GF-D8 (cell line): ENCODE measurements at regions not wholly inside any gene's neighbourhood (a gene's known extent, or its start where the extent isn't known, plus 50 kb on each side); places are given as distances from the start of the nearest gene placed in this dataset.
"Not testable (repeated sequence)": the region's sequence is repeated elsewhere in the genome, so short reads cannot be mapped to it uniquely, and the experiment has no call there.

ENCODE experiments used
- DNase-seq: peaks from one replicate; lab custom pipeline; 2025; lab: John Stamatoyannopoulos, UW

DNA sequence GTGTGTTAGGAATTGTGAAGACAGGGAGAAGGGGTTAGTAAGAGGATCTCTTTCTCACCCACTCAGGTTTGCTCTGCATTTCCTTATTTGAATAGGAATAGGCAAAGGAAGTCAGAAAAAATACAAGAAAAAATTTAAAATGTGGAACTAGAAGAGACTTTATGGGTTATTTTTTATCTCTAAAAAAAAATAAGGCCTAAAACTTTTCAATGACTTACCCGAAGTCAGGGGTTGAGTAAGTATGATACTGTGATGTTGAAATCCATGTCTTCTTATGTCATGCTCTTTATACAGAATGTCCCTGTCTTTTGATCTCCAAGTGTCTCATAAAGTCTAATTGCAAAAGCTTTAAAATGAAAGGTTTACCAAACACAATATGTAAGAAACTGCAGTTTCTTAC is 148.3 kb upstream of the PIK3R1 start:
- no peak for DNase-seq

DNA sequence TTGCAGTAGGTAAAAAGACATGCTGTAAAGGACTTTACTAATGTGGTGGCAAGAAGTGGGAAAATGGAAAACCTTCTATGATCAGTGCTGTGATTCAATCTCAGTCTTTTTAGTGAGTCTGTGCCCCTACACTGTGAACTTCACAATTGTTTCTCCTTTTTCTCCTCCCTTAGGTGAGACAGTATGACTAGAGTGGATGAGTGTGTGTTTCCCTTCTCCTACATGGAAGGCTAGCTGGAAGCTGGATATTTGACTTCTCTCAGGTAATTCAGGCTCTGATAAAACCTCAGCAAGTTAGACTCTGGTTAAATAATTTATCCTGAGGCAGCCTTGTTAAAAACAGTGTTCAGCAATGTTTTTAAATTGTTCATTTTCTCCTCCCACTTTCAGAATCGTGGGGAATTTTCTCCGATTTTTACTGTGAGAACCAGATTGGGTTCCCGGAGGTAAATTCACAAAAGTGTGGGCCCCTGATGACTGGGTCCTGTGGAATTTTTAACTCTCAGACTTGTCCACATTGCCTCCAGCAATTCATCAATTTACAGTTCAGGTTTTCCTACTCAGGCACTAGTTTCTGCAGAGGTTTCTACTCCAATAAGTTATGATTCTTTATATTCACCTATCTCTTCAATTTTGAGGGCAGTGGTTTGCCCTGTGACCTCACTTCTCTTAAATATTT is 149.1 kb upstream of the PIK3R1 start:
- no peak for DNase-seq

DNA sequence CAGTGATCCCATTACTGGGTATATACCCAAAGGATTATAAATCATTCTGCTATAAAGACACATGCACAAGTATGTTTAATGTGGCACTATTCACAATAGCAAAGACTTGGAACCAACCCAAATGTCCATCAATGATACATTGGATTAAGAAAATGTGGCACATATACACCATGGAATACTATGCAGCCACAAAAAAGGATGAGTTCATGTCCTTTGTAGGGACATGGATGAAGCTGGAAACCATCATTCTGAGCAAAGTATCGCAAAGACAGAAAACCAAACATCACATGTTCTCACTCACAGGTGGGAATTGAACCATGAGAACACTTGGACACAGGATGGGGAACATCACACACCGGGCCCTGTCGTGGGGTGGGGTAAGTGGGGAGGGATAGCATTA is 150.2 kb upstream of the PIK3R1 start:
- DNase-seq, result not testable (repeated sequence)

DNA sequence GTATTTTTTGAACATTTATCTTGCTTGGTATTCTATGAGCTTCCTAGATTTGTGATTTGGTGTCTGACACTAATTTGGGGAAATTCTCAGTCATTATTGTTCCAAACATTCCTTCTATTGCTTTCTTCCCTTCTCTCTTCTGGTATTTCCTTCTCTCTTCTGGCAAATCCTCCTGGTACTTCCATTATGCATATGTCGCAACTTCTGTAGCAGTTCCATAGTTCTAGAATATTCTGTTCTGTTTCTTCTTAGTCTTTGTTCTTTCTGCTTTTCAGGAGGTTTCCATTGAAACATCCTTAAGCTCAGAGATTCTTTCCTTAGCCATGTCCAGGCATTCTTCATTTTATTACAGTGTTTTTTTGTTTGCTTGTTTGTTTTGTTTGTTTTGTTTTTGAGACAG is 155.2 kb upstream of the PIK3R1 start:
- DNase-seq, result no peak

- DNase-seq, result no peak
Observed at GRCh38 chr5:68057191-68057590, 158.4 kb upstream of the PIK3R1 start.

GRCh38 chr5:68055686-68056085 is 159.9 kb upstream of the PIK3R1 start:
- DNase-seq, result no peak

- no peak for DNase-seq
Observed at GRCh38 chr5:68054638-68055037, 160.9 kb upstream of the PIK3R1 start.

GRCh38 chr5:68053202-68053601 is 162.4 kb upstream of the PIK3R1 start:
- no peak for DNase-seq

DNA sequence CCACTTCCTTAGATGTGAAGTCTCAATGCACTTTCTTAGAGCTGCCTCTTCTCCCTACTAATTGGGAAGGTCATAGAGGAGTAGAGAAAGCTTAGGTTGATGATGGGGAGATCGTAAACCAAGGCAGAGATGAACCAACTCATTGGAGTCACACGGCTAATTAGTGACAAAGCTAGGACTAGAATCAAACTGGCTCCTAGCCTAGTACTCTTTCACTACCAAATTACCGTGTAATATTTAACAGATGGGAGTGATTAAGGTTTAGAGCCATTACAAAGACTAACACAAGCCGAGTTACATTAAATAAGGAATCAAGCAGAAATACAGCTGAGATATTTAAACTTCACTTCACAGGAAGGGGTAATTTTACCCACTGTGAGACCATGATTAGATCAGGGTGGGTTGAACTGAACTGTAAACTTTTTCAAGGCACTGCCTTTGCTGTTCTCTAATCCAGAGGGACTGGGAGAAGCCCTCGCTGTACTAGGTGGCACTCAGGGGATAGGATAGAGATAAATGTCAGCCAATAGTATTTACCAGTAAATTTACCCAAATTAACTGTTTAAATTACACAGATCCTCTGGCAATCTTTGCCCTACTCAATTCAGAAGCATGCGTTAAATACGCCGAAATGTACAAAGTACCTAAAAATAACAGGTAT is 166.4 kb upstream of the PIK3R1 start:
- no peak for DNase-seq

- no peak for DNase-seq
Observed at GRCh38 chr5:68048516-68048915, 167.0 kb upstream of the PIK3R1 start.

DNA sequence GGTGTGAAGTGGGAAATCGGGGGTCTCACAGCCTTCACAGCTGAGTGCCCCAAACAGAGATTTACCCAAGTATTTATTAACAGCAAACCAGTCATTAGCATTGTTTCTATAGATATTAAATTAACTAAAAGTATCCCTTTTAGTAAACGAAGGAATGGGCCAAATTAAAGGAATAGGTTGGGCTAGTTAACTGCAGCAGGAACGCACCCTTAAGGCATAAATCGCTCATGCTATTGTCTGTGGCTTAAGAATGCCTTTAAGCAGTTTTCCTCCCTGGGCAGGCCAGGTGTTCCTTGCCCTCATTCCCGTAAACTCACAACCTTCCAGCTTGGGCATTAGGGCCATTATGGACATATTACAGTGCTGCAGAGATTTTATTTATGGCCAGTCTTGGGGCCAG is 167.5 kb upstream of the PIK3R1 start:
- not testable (repeated sequence) for DNase-seq

DNA sequence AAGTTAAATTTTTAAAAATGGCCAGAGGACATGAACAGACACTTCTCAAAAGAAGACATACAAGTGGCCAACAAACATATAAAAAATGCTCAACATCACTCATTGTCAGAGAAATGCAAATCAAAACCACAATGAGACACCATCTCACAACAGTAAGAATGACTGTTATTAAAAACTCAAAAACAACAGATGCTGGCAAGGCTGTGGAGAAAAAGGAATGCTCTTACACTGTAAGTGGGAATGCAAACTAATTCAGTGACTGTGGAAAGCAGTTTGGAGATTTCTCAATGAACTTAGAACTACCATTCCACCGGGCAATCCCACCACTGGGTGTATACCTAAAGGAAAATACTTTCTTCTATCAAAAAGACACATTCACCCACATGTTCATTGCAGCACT is 168.5 kb upstream of the PIK3R1 start:
- DNase-seq, result no peak

DNA sequence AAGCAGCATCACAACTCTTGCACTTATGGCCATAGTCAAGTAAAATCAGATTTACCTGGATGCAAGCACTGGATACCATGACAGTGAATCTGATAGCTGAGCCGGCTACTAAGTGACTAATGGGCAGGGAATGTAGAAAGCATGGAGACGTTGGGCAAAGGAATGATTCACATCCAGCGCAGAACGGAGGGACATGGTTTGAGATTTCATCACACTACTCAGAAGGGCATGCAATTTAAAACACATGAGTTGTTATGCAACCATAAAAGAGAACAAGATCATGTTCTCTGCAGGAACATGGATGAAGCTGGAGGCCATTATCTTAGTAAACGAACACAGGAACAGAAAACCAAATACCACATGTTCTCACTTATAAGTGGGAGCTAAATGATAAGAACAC is 169.1 kb upstream of the PIK3R1 start:
- no peak for DNase-seq

- no peak for DNase-seq
Observed at GRCh38 chr5:68041293-68041692, 174.3 kb upstream of the PIK3R1 start.

DNA sequence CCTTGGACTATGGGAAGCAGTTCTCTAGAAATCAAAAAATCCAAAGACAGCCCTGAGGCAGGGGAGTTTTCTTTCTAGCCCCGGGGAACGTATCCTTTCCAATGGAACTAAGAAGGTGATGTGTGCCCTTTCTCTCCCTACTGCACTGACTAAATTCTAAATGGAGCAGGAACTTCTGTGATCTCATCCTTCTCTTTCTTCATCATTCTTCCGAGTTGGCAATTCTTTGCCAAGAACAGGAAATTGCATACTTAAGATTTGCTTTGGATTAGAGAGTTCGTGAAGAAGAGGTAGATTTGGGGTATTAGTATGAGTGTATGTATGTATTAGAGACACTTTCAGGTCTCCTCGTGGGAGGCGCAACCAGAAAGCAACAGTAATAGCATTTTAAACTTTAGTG is 178.0 kb upstream of the PIK3R1 start:
- no peak for DNase-seq

- no peak for DNase-seq
Observed at GRCh38 chr5:68033961-68034571, 181.5 kb upstream of the PIK3R1 start.

DNA sequence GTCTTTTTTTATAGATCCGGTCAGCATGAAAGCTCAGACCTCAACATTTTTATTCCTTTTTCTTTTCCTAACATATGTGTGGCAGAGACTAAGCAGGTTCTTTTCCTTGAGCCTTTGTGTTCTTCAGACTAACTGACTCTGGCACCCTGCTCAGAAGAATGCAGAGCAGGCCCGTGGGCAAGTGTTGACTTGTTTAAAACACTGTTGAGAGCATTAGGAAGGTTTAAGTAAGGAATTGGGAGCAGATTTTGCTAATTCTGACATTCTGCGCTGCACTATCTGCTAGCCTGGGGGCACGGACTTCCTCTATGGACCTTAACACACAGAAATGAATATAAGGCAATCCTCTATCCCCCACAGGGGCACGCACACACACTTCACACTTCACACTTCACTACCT is 182.5 kb upstream of the PIK3R1 start:
- DNase-seq, result no peak

DNA sequence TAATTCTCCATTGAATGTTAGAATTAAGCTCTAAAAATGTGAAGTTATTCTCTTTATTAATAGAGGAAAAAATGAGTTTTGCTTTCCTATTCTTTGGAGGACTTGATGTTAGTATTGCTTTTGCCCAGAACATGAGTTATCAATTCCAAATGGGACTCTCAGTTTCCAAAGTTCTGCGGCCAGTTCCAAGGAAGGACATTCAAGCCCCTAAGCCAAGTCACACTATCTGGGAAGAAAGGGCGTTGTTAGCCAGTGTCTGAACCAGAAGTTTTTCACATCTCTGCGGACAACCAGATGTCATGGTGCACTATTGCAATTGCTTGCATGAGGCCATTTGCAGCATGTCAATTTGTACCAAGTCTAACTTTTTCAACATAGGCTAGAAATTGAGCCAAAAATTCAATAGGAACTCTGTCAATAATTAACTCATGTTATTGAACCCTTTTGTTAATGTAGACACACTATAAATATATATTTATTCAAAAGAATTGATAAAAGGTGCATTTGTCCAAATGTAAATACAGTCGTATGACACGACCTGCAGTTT is 183.3 kb upstream of the PIK3R1 start:
- DNase-seq, result no peak

GRCh38 chr5:68028131-68028727 is 187.3 kb upstream of the PIK3R1 start:
- no peak for DNase-seq

- DNase-seq, result no peak
Observed at GRCh38 chr5:68027519-68027918, 188.0 kb upstream of the PIK3R1 start.

DNA sequence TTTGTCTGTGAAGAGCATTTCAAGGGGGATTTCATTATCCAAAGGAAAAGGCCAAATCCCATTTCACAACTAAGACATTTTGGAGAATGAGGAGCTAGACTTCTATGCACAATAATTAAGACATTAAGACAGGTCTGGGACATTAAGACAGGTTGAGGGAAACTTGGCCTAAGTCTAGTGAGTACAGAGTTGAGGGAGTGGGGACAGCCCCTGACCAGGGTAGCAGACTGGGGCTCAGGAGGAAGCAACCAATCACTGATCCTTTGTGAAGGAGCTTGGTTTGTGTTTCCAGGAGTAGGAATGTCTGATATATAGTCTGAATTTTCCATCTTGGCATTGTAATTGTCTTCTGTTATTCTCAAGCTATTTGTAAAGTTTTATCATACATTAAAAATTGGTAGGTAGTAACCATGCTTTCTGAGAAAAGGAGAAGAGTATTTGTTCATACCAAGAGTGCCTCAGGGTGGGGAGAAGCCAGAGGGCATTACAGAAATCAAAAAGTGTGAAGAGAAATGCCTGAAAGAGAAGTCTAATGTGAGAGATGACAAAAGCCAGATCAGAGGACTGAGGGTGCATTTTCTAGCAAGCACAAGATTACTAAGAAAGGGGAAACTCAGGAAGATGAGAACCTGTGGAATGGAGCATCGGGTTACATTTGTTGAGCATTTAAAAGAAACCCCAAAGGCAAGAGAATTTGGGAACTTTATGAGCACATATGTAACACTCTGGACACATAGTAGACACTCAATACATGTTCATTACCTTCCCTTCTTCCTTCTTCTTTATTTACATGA is 189.3 kb upstream of the PIK3R1 start:
- DNase-seq, result no peak

DNA sequence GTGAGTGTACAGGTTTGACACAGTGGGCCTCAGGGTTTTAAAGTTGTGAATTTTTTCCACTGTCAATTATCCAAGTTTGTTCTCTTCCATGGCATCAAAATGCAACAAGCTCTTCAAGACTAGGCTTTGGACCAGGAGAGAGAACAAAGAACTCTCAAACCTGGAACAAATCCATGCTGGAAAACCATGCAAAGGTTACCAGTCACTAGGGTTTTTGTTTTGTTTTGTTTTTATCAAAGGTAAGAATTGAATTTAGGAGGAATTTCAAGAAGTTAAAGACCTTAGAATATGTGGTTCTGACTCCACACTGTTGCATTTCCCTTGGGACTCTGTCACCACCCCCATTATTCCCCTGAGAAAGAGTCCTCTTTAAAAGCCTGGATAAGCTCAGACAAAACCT is 191.1 kb upstream of the PIK3R1 start:
- no peak for DNase-seq
